Suppressor macrophage (primary cell): ENCODE measurements at regions not wholly inside any gene's neighbourhood (a gene's known extent, or its start where the extent isn't known, plus 50 kb on each side); places are given as distances from the start of the nearest gene placed in this dataset.
"Not testable (repeated sequence)": the region's sequence is repeated elsewhere in the genome, so short reads cannot be mapped to it uniquely, and the experiment has no call there.

Experiments
- DNase-seq, 4 experiments: peaks; one replicate each; pipeline ENCODE4 v3.0.0-alpha.2; 2020 to 2022

DNA sequence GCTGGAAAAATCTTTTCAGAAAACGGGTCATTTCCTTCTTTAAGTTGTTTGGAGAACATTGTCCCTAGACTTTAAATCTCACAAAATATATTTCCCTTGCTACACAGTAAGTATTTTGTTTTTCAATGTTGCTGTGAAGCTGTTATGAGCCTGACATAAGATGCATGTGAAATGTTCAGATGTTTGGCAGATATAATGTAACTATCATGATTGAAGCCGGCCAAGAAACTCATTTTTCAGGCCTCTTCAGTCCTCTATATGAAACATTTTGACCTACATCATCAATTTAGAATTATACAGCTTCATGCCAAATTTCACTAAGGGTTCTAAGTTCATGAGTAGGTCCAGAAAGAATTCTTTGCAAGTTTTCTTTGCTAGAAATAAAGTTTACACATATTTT lies 133.8 kb downstream of the JRKL start:
- no peak for DNase-seq

DNA sequence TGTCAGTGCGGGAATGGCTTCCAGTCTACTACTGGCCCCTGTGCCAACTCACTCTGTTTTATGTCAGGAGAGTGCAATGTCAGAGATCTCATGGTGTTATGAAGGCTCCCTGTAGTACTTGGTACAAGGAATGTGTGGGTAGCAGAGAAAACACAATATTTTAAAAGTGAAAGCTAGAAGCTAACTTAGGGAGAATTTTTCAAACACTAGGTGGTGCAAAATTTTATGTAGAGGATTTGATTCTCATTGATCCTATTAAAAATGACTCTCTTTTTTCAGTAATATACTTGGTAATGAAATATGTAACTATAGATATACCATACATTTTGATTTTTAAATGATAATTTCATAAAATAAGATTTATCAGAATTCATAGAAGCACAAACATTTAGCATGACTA lies 134.7 kb downstream of the JRKL start:
- DNase-seq, result no peak

DNA sequence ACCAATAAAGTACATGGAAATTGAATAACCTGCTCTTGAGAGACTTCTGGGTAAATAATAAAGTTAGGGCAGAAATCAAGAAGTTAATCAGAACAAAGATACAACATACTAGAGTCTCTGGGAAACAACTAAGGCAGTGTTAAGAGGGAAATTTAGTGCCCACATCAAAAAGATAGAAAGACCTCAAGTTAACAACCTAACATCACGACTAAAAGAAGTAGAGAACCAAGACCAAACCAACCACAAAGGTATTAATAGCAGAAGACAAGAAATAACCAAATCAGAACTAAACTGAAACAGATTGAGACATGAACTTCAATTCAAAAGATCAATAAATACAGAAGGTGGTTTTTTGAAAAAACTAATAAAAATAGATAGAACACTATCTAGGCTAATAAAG lies 140.7 kb downstream of the JRKL start:
- DNase-seq, result no peak

DNA sequence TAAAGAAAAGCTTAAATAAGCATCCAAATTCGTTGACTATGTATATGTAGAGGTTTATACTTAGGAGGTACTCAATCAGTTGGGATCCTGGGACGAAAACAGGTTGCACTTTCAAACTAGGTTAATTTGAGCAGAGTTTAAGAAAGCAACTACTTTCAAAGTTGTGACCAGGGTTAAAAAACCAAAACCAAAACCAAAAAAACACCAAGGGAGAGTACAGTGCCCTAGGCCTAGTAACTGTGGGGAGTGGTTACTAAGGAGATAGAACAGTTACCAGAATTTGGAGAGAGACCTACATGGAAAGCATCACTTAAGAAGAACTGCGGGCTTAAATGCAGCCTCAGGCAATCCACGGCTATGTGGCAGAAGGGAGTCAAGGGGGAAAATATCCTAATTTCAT lies 148.3 kb downstream of the JRKL start:
- DNase-seq, result no peak

DNA sequence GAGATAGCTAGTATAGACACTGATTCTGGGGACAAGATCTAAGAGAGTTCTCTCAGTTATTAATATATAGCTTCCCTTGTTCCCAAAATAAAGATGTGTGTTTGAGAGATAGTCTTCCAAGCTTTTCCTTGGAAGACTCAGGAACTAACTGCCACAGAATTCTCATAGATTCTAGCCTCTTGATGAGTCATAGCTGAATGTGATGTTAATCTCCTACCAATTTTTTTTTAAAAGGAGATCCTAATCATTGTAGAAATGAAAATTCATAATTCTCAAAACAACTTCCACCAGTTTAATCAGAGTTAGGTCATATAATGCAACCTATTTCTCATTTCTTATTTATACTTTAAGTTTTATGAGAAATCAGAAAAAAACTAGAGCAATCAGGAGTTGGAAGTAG lies 148.8 kb downstream of the JRKL start:
- DNase-seq, result no peak

DNA sequence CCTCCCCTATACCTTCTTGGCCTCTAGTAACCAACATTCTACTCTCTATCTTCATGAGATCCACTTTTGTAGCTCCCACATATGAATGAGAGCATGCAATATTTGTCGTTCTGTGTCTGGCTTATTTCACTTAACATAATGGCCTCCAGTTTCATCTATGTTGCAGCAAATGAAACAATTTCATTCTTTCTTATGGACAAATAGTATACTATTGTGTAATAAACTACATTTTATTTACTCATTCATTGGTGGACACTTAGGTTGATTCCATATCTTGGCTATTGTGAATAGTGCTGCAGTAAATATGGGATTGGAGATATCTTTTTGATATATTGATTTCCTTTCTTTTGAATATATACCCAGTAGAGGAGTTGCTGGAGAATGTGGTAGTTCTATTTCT lies 151.1 kb downstream of the JRKL start:
- no peak for DNase-seq

DNA sequence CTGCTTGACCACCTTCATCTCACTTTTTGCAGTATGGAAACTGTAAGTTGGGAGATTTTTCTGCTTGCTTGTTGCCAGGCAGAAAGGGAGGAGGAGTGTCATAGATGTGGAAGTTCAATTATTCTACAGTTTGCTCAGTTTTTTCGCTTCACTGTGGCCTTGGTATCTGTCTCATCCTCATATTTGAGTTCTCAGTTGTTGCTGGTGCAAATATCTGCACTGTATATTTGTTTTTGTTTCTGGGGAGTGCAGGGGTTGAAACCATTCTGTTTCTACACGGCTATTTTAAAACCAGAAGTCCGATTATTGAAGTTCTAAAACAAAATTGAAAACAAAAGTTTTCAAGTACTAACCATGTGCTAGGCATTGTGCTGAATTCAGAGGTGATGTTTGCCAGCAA lies 153.4 kb downstream of the JRKL start:
- DNase-seq, result no peak

DNA sequence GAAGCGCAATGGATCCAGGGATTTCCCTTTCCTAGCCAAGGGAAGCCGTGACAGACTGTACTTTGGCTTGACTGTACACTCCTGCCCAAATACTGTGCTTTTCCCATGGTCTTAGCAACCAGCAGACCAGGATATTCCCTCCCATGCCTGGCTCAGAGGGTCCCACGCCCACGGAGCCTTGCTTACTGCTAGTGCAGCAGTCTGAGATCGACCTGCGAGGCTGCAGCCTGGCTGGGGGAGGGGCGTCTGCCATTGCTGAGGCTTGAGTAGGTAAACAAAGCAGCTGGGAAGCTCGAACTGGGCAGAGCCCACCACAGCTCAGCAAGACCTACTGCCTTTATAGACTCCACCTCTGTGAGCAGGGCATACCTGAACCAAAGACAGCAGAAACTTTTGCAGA lies 155.4 kb downstream of the JRKL start:
- DNase-seq, result not testable (repeated sequence)

DNA sequence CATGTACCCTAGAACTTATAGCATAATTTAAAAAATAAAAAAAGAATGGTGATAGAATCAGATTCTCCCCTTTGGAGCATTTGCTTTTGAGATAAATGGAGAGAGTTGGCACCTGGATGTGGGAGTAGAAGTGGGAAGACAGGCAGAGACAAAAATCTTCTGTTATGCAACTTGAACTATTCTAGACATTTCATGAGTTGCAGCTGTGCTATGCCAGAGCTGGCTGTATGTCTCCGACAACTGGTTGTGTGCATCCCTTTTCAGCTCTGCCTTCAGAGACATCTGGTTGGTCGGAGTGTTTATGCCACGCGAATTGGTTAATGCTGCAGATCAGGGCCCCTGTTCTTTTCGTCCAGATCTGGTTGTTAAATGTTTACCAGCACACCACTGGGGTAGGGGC lies 161.3 kb downstream of the JRKL start:
- DNase-seq, result no peak

DNA sequence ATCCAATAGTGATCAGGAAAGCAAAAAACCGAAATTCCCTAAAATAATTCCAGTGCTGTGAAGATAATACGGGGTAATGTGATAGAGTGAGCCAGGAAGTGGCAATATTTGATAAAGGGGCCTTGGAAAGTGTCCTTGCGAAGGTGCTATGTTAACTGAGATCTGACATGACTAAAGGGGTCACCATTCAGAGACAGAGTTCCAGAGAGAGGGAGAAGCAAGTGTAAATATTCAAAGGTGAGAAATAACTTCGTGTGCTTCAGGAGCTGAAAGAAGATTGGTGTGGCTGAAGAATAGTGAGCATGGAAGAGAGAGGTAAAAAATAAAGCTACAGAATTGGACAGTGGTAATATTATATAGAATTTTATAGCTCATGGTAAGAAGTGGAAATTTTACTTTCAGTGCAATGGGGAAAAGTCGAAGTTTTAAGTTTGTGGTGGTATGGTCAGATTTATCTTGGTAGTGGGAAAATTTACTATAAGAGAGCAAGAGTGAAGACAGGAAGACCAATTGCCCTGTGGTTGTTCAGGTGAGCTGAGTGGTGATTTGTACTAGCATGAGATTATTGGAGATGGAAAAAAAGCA lies 164.5 kb downstream of the JRKL start:
- DNase-seq, result no peak

DNA sequence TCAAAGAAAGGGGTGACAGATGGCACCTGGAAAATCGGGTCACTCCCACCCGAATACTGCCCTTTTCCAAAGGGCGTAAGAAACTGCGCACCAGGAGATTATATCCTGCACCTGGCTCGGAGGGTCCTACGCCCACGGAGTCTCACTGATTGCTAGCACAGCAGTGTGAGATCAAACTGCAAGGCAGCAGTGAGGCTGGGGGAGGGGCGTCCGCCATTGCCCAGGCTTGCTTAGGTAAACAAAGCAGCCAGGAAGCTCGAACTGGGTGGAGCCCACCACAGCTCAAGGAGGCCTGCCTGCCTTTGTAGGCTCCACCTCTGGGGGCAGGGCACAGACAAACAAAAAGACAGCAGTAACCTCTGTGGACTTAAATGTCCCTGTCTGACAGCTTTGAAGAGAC lies 166.0 kb downstream of the JRKL start:
- not testable (repeated sequence) for DNase-seq

DNA sequence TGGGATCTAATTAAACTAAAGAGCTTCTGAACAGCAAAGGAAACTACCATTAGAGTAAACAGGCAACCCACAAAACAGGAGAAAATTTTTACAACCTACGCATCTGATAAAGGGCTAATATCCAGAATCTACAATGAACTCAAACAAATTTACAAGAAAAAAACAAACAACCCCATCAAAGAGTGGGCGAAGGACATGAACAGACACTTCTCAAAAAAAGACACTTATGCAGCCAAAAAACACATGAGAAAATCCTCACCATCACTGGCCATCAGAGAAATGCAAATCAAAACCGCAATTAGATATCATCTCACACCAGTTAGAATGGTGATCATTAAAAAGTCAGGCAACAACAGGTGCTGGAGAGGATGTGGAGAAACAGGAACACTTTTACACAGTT lies 170.9 kb downstream of the JRKL start:
- DNase-seq, result not testable (repeated sequence)

DNA sequence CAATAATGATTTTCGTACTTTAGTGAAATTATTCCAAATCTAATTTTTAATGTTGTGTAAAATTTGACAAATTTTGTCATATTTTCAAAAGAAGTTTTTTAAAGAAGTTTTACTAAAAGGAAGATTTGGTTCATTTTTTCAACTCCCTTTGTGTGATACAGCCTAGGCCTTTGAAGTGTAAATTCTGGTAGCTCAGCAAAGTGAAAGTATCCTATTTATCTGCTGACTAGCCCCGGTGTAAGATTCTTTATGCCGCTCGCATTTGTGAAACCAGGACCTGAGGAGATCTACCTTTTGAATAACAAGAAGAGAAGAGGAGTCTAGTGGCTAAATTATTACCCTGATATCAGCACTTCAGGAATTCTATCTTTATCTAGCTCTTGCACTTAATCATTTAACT lies 177.4 kb downstream of the JRKL start:
- no peak for DNase-seq

DNA sequence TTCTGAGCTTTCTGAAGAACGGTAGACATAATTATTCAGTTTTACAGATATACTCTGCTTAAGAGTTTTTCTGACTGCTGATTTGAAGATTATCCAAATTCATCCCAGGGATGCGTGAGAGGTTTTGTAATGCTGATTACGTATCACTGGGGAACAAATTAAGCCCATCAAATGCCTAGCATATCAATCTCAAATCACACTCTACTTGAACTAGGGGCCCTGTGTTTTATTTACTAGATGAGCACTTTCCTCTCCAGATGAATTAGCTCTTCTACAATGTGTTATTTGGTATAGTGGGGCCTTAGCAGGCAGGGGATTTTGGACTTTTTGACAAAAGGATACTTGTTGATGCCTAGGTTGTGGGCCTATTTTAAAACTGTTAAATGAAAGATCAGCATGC lies 177.9 kb downstream of the JRKL start:
- DNase-seq, result no peak

DNA sequence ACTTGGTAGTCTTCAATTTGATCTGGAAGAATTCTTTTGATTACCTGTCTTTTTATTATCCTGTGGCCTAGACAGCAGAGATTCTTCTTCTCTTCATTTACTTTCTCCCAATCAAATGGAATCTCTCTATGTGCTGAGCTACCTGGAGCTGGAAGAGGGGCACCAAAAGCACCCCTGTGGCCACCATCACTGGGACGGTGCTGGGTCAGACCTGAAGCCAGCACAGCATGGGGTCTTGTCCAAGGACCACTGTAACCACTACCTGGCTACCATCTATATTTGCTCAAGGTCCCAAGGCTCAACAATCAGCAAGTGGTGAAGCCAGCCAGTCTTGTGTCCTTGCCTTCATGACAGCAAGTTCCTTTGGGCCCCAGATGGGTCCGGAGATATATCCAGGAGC lies 186.6 kb downstream of the JRKL start:
- no peak for DNase-seq

DNA sequence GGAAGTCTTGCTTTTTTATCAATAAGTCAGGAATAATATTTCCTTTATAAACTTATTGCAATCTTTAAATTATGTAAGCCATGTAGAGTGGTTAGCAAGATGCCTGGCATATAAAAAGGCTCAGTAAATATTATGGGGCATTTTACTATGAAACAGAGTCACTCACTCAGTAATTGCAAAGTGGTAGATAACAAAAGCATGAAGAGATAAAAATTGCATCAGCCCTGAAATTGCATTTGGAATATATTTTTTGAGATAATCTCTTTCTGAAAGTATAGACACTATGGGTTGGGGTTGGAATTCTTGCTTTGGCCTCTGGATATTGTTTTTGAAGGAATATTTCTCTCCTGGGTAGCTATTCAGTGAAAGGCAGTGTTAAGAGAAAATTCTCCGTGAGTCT lies 188.6 kb downstream of the JRKL start:
- no peak for DNase-seq

DNA sequence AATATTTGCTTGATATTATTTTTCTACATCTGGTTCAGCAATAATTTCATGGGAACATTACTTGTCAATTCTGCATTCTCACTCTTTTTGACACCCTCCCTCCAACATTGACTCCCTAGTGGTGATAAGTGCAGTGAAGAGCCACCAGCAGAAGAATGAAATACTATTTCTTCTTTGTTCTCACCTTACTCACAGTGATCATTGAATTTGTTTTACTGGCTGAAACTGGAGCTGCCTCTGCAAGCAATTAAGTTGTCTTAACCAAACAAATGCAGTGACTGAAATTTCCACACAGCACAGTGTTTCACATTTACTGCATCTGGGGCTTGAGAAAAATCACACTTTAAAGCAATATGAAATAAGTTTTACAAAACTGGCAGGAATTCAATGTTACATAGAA lies 189.8 kb downstream of the JRKL start:
- DNase-seq, result no peak

DNA sequence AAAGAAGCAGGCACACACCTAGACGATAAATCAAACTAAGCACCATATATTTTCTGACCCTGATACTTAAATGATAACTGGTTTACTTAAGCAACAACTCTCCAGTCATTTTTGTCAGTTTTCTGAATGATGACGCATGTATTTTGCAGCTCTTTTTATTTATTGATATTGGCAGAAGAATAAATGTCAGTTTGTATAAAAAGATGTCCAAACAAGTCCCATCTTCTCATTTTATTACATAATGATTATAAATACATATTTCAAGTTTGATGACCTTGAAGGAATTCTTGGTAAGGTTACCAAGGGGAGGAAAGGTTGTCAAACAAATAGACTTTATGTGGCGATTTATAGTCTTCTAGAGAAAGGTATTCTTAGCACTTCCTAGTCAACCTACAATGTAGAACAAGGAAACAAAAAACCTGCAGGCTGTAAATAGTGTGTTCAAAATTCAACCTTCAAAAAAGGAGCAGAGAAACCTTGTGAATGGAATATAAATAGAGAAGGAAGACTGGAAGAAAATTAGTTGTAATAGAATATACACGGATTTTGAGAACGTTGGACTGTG lies 190.7 kb downstream of the JRKL start:
- DNase-seq, result no peak

DNA sequence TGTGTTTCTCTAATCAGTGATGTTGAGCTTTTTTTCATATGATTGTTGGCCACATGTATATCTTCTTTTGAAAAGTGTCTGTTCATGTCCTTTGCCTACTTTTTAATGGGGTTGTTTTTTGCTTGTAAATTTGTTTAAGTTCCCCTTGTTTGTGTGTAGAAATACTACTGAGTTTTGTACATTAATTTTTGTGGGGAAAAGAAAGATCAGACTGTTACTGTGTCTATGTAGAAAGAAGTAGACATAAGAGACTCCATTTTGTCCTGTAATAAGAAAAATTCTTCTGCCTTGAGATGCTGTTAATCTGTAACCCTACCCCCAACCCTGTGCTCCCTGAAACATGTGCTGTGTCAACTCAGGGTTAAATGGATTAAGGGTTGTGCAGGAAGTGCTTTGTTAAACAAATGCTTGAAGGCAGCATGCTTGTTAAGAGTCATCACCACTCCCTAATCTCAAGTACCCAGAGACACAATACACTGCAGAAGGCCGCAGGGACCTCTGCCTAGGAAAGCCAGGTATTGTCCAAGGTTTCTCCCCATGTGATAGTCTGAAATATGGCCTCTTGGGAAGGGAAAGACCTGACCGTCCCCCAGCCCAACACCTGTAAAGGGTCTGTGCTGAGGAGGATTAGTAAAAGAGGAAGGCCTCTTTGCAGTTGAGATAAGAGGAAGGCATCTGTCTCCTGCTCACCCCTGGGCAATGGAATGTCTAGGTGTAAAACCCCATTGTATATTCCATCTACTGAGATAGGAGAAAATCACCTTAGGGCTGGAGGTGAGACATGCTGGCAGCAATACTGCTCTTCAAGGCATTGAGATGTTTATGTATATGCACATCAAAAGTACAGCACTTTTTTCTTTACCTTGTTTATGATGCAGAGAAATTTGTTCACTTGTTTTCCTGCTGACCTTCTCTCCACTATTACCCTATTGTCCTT lies 196.4 kb downstream of the JRKL start:
- not testable (repeated sequence) for DNase-seq

DNA sequence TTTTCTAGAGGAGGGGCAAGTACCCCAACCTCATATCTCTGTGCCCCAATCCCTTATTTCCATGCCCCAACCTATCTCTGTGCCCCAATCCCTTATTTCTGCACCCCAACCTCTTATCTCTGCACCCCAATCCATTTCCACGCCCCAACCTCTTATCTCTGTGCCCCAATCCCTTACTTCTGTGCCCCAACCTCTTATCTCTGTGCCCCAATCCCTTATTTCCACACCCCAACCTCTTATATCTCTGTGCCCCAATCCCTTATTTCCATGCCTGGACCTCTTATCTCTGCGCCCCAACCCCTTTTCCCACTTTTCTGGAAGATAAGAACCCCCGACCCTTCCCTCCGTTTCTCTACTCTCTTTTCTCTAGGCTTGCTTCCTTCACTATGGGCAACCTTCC lies 199.0 kb downstream of the JRKL start:
- not testable (repeated sequence) for DNase-seq

DNA sequence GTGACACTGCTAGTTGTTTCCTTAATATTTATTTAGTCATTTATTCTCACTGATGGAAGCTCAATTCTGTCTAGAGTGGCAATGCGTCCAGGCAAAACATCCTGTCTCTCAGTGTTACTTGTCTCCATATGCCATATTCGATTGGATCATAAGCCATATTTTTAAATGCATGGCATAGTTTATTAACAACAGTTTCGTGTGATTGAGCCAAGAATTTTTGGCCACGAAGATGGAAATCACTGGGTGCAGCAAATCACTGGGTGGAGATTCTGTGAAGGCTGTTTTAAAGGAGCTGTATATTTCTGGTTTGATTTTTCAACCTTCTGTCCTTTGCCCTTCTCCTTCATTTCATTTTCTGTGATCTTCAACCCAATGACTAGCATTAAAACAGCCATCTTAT lies 205.2 kb downstream of the JRKL start:
- DNase-seq, result no peak

DNA sequence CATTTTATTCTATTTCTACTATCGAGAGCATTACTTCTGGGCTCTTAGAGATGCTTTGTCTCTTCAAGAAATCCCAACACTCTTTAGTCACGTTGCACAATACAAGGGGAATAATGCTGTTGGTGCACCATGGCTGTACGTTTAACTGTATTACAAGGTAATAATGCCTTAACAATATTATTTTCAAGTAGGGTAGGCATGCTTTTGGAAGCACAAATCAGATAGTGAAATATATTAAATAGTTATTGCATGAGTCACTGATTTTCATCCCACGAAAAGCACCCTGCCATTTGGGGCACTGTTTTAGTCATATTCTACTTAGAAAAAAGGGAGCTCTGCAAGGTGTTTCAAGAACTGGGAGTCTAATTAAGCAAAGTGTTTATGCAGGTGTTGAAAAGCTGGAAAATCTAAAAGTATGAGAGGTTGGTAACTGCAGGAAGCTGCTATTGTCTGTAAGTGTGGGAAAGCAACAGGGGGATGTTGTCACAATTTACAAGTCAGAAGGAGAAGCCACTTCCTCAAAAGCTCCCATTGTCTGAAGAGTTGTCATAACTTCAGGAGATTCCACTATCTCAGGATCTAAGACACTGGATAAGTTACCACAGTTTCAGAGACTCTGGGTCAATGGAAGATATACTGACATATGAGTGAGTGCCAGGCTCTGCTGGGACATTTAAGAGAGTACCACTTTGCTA lies 218.2 kb downstream of the JRKL start:
- no peak for DNase-seq

DNA sequence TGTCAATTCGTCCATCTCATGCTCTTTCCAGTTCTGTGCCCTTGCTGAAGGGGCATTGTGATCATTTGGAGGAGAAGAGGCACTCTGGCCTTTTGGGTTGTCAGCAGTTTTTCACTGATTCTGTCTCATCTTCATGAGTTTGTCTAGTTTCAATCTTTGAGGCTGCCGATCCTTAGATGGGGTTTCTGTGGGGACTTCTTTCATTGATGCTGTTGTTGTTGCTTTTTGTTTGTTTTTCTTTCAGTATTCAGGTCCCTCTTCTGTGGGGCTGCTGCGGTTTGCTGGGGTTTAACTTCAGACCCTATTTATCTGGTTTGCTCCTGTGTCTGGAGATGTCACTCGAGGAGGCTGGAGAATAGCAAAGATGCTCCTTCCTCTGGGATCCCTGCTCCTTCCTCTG lies 224.3 kb downstream of the JRKL start:
- no peak for DNase-seq

DNA sequence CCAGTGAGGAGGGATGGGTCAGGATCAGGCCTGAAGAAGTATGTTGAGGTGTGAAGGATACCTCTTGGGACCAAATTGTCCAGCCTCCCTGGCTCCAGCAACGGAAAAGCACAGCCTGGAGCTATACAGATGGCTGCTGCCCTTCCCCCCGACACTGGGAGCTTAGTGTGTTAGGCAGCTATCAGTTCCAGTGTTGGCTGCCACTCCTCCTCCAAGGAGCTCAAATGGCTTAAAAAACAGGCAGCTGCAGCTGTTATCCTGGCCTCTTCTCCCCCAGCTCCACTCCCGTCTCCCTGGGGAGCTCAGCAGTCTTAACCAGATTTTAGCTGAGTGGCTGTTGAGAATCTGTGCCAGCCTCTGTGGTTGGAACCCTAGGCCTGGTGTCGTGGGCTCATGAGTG lies 225.0 kb downstream of the JRKL start:
- no peak for DNase-seq
